Osteoblast (primary cell): ENCODE measurements at regions not wholly inside any gene's neighbourhood (a gene's known extent, or its start where the extent isn't known, plus 50 kb on each side); places are given as distances from the start of the nearest gene placed in this dataset.

Experiments used
- DNase-seq: peaks from one replicate; pipeline ENCODE4 v3.0.0; 2011; ENCODE audit warnings: low spot score, mixed read lengths; ENCODE audit not compliant: insufficient read length; ENCODE audit errors: missing footprints
- H2AFZ ChIP-seq: 2 replicates; pipeline ENCODE4 v1.6.0; 2011; ENCODE audit warnings: mild to moderate bottlenecking, low read length
- H3K27ac ChIP-seq: 2 replicates; pipeline ENCODE4 v1.5.1; 2011; ENCODE audit warnings: mild to moderate bottlenecking, low read depth, low read length, moderate library complexity
- H3K27me3 ChIP-seq: 2 replicates; pipeline ENCODE4 v1.6.0; 2012; ENCODE audit warnings: mild to moderate bottlenecking, control low read depth, inconsistent platforms, low read length, moderate library complexity; ENCODE audit not compliant: insufficient read depth
- H3K36me3 ChIP-seq: 2 replicates; pipeline ENCODE4 v1.5.1; 2011; ENCODE audit warnings: mild to moderate bottlenecking, low read length, control low read depth, moderate library complexity; ENCODE audit not compliant: insufficient read depth
- H3K4me1 ChIP-seq: 2 replicates; pipeline ENCODE4 v1.5.1; 2011; ENCODE audit warnings: mild to moderate bottlenecking, low read length, control low read depth, moderate library complexity; ENCODE audit not compliant: insufficient read depth
- H3K4me2 ChIP-seq: 2 replicates; pipeline ENCODE4 v1.6.0; 2011; ENCODE audit warnings: mild to moderate bottlenecking, low read length; ENCODE audit not compliant: insufficient read depth
- H3K4me3 ChIP-seq: fragments of 200-600 bp; sonication (generic); 3 replicates; pipeline ENCODE4 v1.5.1; 2012; ENCODE audit warnings: mild to moderate bottlenecking, low read length, inconsistent platforms; ENCODE audit not compliant: insufficient read depth
- H3K79me2 ChIP-seq: 2 replicates; pipeline ENCODE4 v1.6.0; 2012; ENCODE audit warnings: mild to moderate bottlenecking, low read length, control low read depth, inconsistent platforms; ENCODE audit not compliant: insufficient read depth
- H3K9me3 ChIP-seq: 2 replicates; pipeline ENCODE4 v1.5.1; 2011; ENCODE audit warnings: low read depth, low read length, control low read depth
- H4K20me1 ChIP-seq: 2 replicates; pipeline ENCODE4 v1.6.0; 2012; ENCODE audit warnings: mild to moderate bottlenecking, low read length, control low read depth; ENCODE audit not compliant: insufficient read depth
- TF ChIP-seq, protein P1 (sequence below): IDR thresholded peaks from 2 replicates; pipeline ENCODE4 v1.5.1; 2011; ENCODE audit warnings: mild to moderate bottlenecking, low read depth, low read length, moderate library complexity; ENCODE audit errors: extremely low read depth

DNA sequence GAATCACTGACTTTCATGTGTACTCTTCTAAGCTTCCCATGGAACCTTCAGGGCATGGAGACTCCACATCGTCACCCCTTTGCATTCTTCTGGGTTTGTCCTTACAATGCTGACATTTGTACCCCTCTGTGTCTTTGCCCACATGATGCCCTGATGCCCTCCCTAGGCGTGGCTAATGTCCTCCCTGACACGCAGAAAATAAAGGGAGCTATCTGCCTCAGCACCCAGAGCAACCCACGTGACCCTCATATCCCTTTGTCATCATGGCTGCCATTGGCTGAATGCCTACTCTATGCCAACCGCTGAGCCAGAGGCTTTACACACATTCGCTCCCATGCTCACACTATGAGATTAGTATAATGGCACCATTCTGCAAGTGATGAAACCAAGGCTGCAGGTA is 86.4 kb upstream of the KLHL29 start:
- TF ChIP-seq, protein P1, sequence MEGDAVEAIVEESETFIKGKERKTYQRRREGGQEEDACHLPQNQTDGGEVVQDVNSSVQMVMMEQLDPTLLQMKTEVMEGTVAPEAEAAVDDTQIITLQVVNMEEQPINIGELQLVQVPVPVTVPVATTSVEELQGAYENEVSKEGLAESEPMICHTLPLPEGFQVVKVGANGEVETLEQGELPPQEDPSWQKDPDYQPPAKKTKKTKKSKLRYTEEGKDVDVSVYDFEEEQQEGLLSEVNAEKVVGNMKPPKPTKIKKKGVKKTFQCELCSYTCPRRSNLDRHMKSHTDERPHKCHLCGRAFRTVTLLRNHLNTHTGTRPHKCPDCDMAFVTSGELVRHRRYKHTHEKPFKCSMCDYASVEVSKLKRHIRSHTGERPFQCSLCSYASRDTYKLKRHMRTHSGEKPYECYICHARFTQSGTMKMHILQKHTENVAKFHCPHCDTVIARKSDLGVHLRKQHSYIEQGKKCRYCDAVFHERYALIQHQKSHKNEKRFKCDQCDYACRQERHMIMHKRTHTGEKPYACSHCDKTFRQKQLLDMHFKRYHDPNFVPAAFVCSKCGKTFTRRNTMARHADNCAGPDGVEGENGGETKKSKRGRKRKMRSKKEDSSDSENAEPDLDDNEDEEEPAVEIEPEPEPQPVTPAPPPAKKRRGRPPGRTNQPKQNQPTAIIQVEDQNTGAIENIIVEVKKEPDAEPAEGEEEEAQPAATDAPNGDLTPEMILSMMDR, result no peak
- no peak for DNase-seq

DNA sequence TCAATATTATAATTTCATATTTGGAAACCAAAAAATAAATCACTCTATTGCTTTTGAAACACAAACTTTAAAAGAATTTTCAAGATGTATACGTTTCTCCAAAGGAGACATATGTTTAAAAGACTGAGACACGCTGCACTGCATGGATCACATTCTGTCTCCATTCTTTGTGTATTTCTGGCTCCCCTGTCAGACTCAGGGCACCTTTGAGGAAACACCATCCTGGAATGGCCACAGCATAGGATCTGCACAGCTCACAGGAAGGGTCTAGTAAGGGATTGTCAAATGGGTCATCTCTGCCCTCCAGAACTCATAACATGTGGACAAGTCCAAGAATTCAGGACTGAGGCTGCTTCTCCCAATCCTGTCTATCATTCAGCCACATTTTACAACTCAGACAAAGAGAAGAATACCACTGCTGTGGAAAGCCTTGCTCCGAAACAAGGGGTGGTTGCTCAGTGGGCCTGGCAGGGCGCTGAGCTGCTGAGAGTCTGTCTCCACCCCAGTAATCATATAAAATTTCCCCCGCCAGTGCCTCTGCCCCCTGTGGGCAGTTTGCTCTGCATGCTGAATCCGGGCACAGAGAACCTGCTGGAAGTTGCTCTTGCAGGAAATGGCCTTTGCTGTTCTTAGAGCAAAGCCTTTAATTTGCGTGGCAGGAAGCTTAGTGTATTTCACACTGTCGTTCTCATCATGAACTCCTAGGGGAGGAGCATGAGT is 85.3 kb upstream of the KLHL29 start:
- Histone ChIP-seq H3K27me3 (no peaks in the 10 kb centered on the region), H3K36me3 (no peaks in the 10 kb centered on the region), H3K4me1 (no peaks in the 10 kb centered on the region), H4K20me1 (no peaks in the 10 kb centered on the region), H3K79me2 (no peaks in the 10 kb centered on the region), H2AFZ (no peak overlapping the region), H3K27ac (no peak overlapping the region), H3K4me3 (no peak overlapping the region), H3K9me3 (no peaks in the 10 kb centered on the region), H3K4me2 (no peak overlapping the region)
- TF ChIP-seq, protein P1, result no peak
- no peak for DNase-seq

More for the DNA sequence above, 86.4 kb upstream of the KLHL29 start:
- Histone ChIP-seq H3K4me3 (no peak overlapping the region), H3K27ac (no peak overlapping the region), H3K27me3 (no peaks in the 10 kb centered on the region), H3K79me2 (no peaks in the 10 kb centered on the region), H3K4me1 (peaks cover 3% of the 10 kb centered on the region), H4K20me1 (no peaks in the 10 kb centered on the region), H3K9me3 (no peaks in the 10 kb centered on the region), H2AFZ (no peak overlapping the region), H3K36me3 (no peaks in the 10 kb centered on the region), H3K4me2 (no peak overlapping the region)

DNA sequence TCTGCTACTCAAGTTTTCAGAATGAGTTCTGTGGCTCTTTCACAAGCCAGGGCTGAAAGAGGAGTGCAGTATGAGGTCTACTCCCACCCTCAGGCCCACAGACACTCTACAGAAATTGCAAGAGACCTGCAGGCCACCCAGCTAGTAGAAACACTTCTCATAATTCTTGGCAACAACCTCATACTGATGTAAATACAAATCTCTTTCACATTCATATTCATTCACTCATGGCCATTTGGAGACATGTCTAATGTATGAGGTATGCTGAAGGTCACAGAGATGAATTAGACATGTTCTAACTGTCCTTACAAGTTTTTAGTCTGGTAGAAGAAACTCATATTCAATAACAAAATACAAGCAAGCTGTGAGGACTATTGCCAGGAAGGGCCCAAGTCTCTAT is 83.8 kb upstream of the KLHL29 start:
- H2AFZ ChIP-seq, result no peak overlapping the region
- no peak for DNase-seq
- no peak overlapping the region for H3K4me2 ChIP-seq
- H3K27ac ChIP-seq, result no peak overlapping the region
- H3K4me3 ChIP-seq, result no peak overlapping the region
- no peaks in the 10 kb centered on the region for H3K36me3 ChIP-seq
- no peaks in the 10 kb centered on the region for H3K79me2 ChIP-seq
- no peaks in the 10 kb centered on the region for H3K4me1 ChIP-seq
- TF ChIP-seq, protein P1, result no peak
- H4K20me1 ChIP-seq, result no peaks in the 10 kb centered on the region
- H3K27me3 ChIP-seq, result no peaks in the 10 kb centered on the region
- H3K9me3 ChIP-seq, result no peaks in the 10 kb centered on the region

DNA sequence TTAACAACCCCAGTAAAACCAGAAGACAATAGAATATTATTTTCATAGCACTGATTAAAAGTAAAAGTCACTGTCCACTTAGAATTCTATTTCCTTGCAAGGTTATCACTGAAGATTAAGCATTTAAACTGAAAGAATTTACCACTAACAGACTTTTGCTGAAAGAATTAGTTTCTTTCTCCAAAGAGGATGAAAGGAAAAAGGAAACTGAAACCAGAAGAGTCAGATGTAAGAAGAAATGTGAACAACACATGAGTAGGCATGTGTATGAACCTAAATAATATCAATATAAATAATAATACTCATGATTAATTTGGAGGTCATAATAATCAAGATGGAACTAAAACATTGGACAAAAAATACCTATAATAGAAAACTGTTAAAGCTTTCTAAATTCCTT is 82.4 kb upstream of the KLHL29 start:
- H3K79me2 ChIP-seq, result no peaks in the 10 kb centered on the region
- no peaks in the 10 kb centered on the region for H4K20me1 ChIP-seq
- no peaks in the 10 kb centered on the region for H3K36me3 ChIP-seq
- no peaks in the 10 kb centered on the region for H3K4me1 ChIP-seq
- H3K9me3 ChIP-seq, result no peaks in the 10 kb centered on the region
- no peaks in the 10 kb centered on the region for H3K27me3 ChIP-seq
- DNase-seq, result no peak
- H3K4me2 ChIP-seq, result no peak overlapping the region
- H3K27ac ChIP-seq, result no peak overlapping the region
- no peak overlapping the region for H3K4me3 ChIP-seq
- no peak overlapping the region for H2AFZ ChIP-seq
- TF ChIP-seq, protein P1, result no peak
